Kidney epithelial cell (primary cell): ENCODE measurements at regions not wholly inside any gene's neighbourhood (a gene's known extent, or its start where the extent isn't known, plus 50 kb on each side); places are given as distances from the start of the nearest gene placed in this dataset.
"Not testable (repeated sequence)": the region's sequence is repeated elsewhere in the genome, so short reads cannot be mapped to it uniquely, and the experiment has no call there.

ENCODE experiments used
- DNase-seq: peaks from one replicate; pipeline ENCODE4 v3.0.0-alpha.2; 2010; ENCODE audit warnings: low read depth
- H3K27me3 ChIP-seq: 2 replicates; pipeline ENCODE4 v1.6.0; 2011; ENCODE audit warnings: low read length; ENCODE audit not compliant: control insufficient read depth, insufficient read depth
- H3K36me3 ChIP-seq: 2 replicates; pipeline ENCODE4 v1.5.1; 2011; ENCODE audit warnings: low read length; ENCODE audit not compliant: control insufficient read depth, insufficient read depth
- H3K4me3 ChIP-seq: 2 replicates; pipeline ENCODE4 v1.5.1; 2011; ENCODE audit warnings: low read depth, mild to moderate bottlenecking, control low read depth, low read length
- CTCF ChIP-seq: IDR thresholded peaks from 2 replicates; pipeline ENCODE4 v1.5.1; 2011; ENCODE audit warnings: mild to moderate bottlenecking, moderate library complexity, low read length, control low read depth, inconsistent platforms; ENCODE audit not compliant: insufficient read depth, poor library complexity, severe bottlenecking

- no peak for DNase-seq
These were observed 1416.7 kb downstream of the FSCB start for GRCh38 chr14:43090380-43090779.

DNA sequence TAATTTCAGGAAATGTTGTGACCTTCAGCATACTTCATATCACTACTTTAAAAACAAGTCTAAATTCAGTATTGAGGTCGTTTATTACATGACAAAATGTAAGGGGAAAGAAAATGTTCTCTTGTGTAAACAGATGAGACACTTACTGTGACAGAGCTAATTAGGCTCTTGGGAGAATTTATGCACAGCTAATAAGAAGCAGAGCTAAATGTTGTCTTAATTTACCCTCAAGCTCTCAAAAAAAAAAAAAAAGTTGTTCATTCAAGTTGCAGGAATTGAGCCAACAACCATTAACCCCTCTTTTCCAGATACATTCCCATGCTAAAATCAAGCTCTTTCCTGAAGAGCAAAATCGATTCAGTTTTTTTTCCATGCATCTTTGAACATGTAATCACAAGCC is 1419.4 kb downstream of the FSCB start:
- no peak for TF ChIP-seq CTCF
- no peaks in the 10 kb centered on the region for H3K27me3 ChIP-seq
- DNase-seq, result no peak
- H3K36me3 ChIP-seq, result no peaks in the 10 kb centered on the region
- H3K4me3 ChIP-seq, result no peak overlapping the region

More at GRCh38 chr14:43090380-43090779, 1416.7 kb downstream of the FSCB start:
- Histone ChIP-seq H3K27me3 (no peaks in the 10 kb centered on the region), H3K36me3 (no peaks in the 10 kb centered on the region), H3K4me3 (no peak overlapping the region)
- TF ChIP-seq CTCF, result no peak

- TF ChIP-seq CTCF, result no peak
- DNase-seq, result no peak
- Histone ChIP-seq H3K4me3 (no peak overlapping the region), H3K36me3 (no peaks in the 10 kb centered on the region), H3K27me3 (no peaks in the 10 kb centered on the region)
These were observed 1421.3 kb downstream of the FSCB start for GRCh38 chr14:43085819-43086218.

- not testable (repeated sequence) for DNase-seq, H3K4me3 ChIP-seq, H3K36me3 ChIP-seq, H3K27me3 ChIP-seq
These were observed 1439.7 kb downstream of the FSCB start for GRCh38 chr14:43067372-43067771.

GRCh38 chr14:43056106-43056505 is 1449.4 kb downstream of the LRFN5 start:
- H3K4me3 ChIP-seq, result no peak overlapping the region
- no peaks in the 10 kb centered on the region for H3K36me3 ChIP-seq
- TF ChIP-seq CTCF, result no peak
- H3K27me3 ChIP-seq, result no peaks in the 10 kb centered on the region
- no peak for DNase-seq

DNA sequence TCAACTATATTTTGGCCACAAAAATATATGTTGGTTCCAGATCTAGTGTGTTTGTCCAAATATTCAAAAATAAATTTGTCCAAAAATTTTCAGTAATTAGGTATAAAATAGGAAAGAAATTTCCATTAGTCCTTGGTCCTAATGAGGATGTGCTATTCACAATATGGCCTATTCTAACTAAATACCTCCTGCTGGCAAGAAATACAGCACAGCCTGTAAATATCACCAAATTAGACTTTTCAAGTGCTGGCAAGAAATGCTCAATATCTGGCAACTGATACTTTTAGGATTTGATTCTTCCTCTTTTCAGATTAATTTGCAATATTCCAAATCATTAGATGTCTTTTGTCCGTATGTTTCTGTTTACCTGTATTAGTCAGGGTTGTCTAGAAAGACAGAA is 1446.2 kb downstream of the LRFN5 start:
- Histone ChIP-seq H3K36me3 (no peaks in the 10 kb centered on the region), H3K27me3 (no peaks in the 10 kb centered on the region), H3K4me3 (no peak overlapping the region)
- no peak for TF ChIP-seq CTCF
- DNase-seq, result no peak
